ACHN (cell line): ENCODE measurements at regions not wholly inside any gene's neighbourhood (a gene's known extent, or its start where the extent isn't known, plus 50 kb on each side); places are given as distances from the start of the nearest gene placed in this dataset.
"Not testable (repeated sequence)": the region's sequence is repeated elsewhere in the genome, so short reads cannot be mapped to it uniquely, and the experiment has no call there.

Source experiments
- DNase-seq: peaks from one replicate; pipeline ENCODE4 v3.0.0-alpha.2; 2015
- in situ Hi-C: cut with HindIII; loops from 2 replicates; pipeline ENCODE4 v1.10.0; 2017; ENCODE audit warnings: low sequenced_read_pairs, low pct_ligation_motif_present, low pct_unique_long_range_greater_than_20kb

- in situ Hi-C loops = no loop called here
- no peak for DNase-seq
Measured at GRCh38 chr16:16890964-16891363, 512.0 kb downstream of the NPIPA7 start.

GRCh38 chr16:16904601-16905000 is 525.7 kb downstream of the NPIPA7 start:
- no peak for DNase-seq
- in situ Hi-C loops = no loop called here

GRCh38 chr16:16905850-16906249 is 526.9 kb downstream of the NPIPA7 start:
- in situ Hi-C loops = no loop called here
- DNase-seq = no peak

GRCh38 chr16:16907089-16907488 is 528.1 kb downstream of the NPIPA7 start:
- no peak for DNase-seq
- in situ Hi-C loops = no loop called here

- DNase-seq = no peak
- in situ Hi-C loops = no loop called here
Measured at GRCh38 chr16:16908077-16908476, 529.1 kb downstream of the NPIPA7 start.

GRCh38 chr16:16909126-16909525 is 530.2 kb downstream of the NPIPA7 start:
- in situ Hi-C loops = no loop called here
- no peak for DNase-seq

- in situ Hi-C loops = no loop called here
- no peak for DNase-seq
Measured at GRCh38 chr16:16910666-16911065, 531.7 kb downstream of the NPIPA7 start.

- in situ Hi-C loops = no loop called here
- no peak for DNase-seq
Measured at GRCh38 chr16:16915771-16916170, 536.8 kb downstream of the NPIPA7 start.

GRCh38 chr16:16917191-16917785 is 538.3 kb downstream of the NPIPA7 start:
- in situ Hi-C loops = no loop called here
- DNase-seq = no peak

GRCh38 chr16:16923479-16923878 is 544.5 kb downstream of the NPIPA7 start:
- DNase-seq = no peak
- in situ Hi-C loops = no loop called here

GRCh38 chr16:16924613-16925012 is 545.7 kb downstream of the NPIPA7 start:
- in situ Hi-C loops = no loop called here

GRCh38 chr16:16925432-16925831 is 545.3 kb downstream of the XYLT1 start:
- in situ Hi-C loops = no loop called here
- no peak for DNase-seq

More at GRCh38 chr16:16924613-16925012, 545.7 kb downstream of the NPIPA7 start:
- DNase-seq = no peak

GRCh38 chr16:16928532-16929109 is 542.1 kb downstream of the XYLT1 start:
- in situ Hi-C loops = no loop called here
- DNase-seq = no peak

GRCh38 chr16:16930309-16931000 is 540.3 kb downstream of the XYLT1 start:
- in situ Hi-C loops = no loop called here
- no peak for DNase-seq

GRCh38 chr16:16933861-16934260 is 536.9 kb downstream of the XYLT1 start:
- no peak for DNase-seq
- in situ Hi-C loops = no loop called here

- in situ Hi-C loops = no loop called here
- DNase-seq = no peak
Measured at GRCh38 chr16:16934660-16935059, 536.1 kb downstream of the XYLT1 start.

GRCh38 chr16:16935909-16936308 is 534.9 kb downstream of the XYLT1 start:
- DNase-seq, in situ Hi-C loops: not testable (repeated sequence)

- in situ Hi-C loops = no loop called here
Measured at GRCh38 chr16:16937576-16937975, 533.2 kb downstream of the XYLT1 start.

GRCh38 chr16:16938009-16938408 is 532.8 kb downstream of the XYLT1 start:
- DNase-seq = no peak
- in situ Hi-C loops = no loop called here

More at GRCh38 chr16:16937576-16937975, 533.2 kb downstream of the XYLT1 start:
- DNase-seq = no peak

GRCh38 chr16:16938980-16939379 is 531.8 kb downstream of the XYLT1 start:
- in situ Hi-C loops = no loop called here

More at GRCh38 chr16:16938980-16939379, 531.8 kb downstream of the XYLT1 start:
- no peak for DNase-seq
